ENCODE measurements at regions not wholly inside any gene's neighbourhood (a gene's known extent, or its start where the extent isn't known, plus 50 kb on each side); places are given as distances from the start of the nearest gene placed in this dataset.

GRCh38 chr12:85656561-85656960, 179.6 kb downstream of the RASSF9 start:
- TF ChIP-seq ZNF77 (CRISPR knock-in tag; IDR thresholded peaks at IDR 0.05): no peak
- no peak for TF ChIP-seq ETV6 (IDR thresholded peaks at IDR 0.05; ENCODE audit: borderline replicate concordance in 1 of 2, low read depth in 2 of 2, low read length in 1 of 2)
- no peak for TF ChIP-seq ETV6 (CRISPR knock-in tag; IDR thresholded peaks at IDR 0.05; ENCODE audit: borderline replicate concordance)
- no peak for TF ChIP-seq CTBP1 (IDR thresholded peaks at IDR 0.05; ENCODE audit: borderline replicate concordance)
- TF ChIP-seq CBX5 (IDR thresholded peaks at IDR 0.05; ENCODE audit: borderline replicate concordance, low read depth): no peak
- TF ChIP-seq ZFP1 (CRISPR knock-in tag; IDR thresholded peaks at IDR 0.05): no peak
- no peak for TF ChIP-seq ZNF507 (tag; conservative IDR thresholded peaks at IDR 0.05)
- no peak for TF ChIP-seq POLR2AphosphoS5 (IDR thresholded peaks at IDR 0.05; ENCODE audit: control insufficient read depth, insufficient read depth, low read depth, low read length)
- TF ChIP-seq ZFX (CRISPR knock-in tag; IDR thresholded peaks at IDR 0.05): no peak

Data from K562 (cell line).